ENCODE measurements at regions not wholly inside any gene's neighbourhood (a gene's known extent, or its start where the extent isn't known, plus 50 kb on each side); places are given as distances from the start of the nearest gene placed in this dataset.

DNA sequence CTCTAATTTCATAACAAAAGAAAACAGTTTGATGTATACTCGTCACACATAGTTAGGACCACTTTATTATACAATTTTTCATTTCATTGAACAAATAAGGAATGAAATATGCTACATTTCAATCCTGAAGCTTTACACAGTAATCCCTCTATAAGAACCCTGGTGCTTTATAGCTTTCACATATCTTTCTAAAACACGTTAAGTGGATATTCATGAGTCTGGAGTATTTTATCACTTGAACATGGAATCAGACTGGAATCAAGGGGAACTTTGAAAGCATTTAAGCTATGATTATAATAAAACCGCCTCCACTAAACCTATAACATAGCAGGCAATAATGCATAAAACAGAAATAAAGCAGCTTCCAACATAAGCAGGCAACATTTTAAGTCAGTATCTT, 476.6 kb downstream of the COL11A1 start:
- TF ChIP-seq, protein P1, sequence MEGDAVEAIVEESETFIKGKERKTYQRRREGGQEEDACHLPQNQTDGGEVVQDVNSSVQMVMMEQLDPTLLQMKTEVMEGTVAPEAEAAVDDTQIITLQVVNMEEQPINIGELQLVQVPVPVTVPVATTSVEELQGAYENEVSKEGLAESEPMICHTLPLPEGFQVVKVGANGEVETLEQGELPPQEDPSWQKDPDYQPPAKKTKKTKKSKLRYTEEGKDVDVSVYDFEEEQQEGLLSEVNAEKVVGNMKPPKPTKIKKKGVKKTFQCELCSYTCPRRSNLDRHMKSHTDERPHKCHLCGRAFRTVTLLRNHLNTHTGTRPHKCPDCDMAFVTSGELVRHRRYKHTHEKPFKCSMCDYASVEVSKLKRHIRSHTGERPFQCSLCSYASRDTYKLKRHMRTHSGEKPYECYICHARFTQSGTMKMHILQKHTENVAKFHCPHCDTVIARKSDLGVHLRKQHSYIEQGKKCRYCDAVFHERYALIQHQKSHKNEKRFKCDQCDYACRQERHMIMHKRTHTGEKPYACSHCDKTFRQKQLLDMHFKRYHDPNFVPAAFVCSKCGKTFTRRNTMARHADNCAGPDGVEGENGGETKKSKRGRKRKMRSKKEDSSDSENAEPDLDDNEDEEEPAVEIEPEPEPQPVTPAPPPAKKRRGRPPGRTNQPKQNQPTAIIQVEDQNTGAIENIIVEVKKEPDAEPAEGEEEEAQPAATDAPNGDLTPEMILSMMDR (conservative IDR thresholded peaks at IDR 0.05 in 1 of 2, IDR thresholded peaks at IDR 0.05 in 1 of 2; ENCODE audit: extremely low read depth in 1 of 2, insufficient read depth in 1 of 2, low read depth in 1 of 2, low read length in 2 of 2): no peak
- TF ChIP-seq EZH2 (IDR thresholded peaks at IDR 0.05; ENCODE audit: borderline replicate concordance, low read length): no peak

All from mammary epithelial cell (primary cell).